NCI-H1092 (cell line): ENCODE measurements at regions not wholly inside any gene's neighbourhood (a gene's known extent, or its start where the extent isn't known, plus 50 kb on each side); places are given as distances from the start of the nearest gene placed in this dataset.
"Not testable (repeated sequence)": the region's sequence is repeated elsewhere in the genome, so short reads cannot be mapped to it uniquely, and the experiment has no call there.

Source experiments
- DNase-seq: peaks from one replicate; lab custom pipeline; 2025; lab: John Stamatoyannopoulos, UW

DNA sequence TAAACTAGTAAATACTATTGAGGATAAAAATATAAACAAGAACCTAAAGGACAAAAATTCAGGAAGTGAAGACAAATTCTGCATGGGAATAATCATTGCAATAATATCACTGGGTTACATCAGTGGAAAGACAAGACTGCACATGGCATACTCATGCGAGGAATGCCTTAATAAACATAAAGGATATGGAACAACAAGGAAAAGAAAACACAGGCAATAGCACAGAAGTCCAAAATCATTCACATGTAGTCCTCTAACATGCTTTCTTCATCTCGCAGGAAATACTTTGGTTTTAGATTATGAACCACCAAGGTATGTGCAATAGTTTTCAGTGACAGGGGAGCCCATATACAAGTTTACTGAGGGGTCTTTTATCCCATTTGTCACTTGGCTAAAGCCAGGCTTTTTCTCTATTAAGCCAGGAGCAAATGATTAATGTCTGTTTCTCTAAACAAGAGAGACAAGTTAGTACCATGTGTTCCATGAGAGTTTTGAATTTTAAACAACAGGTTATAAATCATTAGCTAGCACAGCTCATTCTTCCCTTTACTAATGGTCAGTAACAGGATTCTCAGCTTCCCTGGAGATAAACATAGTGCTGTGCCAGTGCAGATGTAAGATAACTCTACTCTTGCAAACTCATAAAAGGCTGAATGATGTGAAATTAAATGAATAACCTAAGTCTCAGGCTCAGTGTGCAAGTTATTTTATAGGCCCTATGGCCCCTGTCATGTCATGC, 353.6 kb upstream of the FSIP2 start:
- no peak for DNase-seq

GRCh38 chr2:185388226-185388625, 350.4 kb upstream of the FSIP2 start:
- no peak for DNase-seq

DNA sequence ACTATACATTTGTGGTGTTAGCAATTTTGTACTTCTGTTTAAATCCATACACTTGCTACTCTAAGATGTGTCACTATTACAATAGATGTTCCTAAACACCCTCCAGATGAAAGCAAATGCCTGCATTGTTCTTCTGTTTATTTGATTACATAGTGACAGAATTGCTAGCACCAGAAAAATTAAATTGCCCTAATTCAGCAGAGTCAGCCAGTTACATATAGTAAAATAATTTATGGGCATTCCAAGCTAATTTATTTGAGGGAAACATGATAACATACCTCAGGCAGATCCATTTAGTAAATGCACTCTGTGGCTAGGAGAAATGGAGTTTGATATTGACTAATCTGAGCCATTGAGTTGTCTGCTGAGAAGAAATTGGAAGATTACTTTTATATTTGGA, 347.1 kb upstream of the FSIP2 start:
- DNase-seq: no peak

- DNase-seq: no peak
Observed at GRCh38 chr2:185393091-185393490, 345.5 kb upstream of the FSIP2 start.

DNA sequence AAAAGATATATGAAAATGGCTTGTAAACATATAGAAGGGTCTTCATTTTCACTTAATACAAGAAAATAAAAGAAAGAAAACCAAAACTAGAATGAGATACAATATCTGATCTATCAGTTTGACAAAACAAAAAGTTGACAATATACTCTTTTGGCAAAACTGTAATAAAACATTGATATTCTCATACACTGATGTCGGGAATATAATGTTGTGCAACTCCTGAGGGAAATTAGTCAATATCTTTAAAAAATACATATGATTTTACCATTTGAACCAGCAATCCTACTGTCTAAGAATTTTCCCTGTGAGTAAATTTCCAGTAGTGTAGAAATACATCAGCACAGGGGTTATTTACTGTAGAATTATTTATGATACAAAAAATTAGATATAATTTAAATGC, 336.1 kb upstream of the FSIP2 start:
- DNase-seq: no peak

DNA sequence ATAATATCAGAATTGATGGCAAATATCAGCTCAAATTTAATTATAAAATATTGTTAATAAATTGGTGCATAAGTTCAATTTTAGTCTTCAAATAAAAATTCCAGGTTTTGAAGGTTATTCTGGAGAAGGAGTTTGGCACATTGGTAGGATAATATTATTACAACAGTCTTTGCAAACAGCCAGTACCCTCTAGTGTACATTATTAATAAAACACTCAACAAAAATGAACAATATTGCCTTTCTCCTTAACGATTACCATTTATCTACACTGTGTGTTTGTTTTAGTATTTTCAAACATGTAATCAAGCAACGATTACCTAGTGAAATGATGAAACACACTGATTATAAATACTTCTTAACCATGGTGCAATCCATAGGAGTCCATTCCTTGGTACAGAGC, 334.0 kb upstream of the FSIP2 start:
- no peak for DNase-seq

- no peak for DNase-seq
Observed at GRCh38 chr2:185417111-185417510, 321.5 kb upstream of the FSIP2 start.

DNA sequence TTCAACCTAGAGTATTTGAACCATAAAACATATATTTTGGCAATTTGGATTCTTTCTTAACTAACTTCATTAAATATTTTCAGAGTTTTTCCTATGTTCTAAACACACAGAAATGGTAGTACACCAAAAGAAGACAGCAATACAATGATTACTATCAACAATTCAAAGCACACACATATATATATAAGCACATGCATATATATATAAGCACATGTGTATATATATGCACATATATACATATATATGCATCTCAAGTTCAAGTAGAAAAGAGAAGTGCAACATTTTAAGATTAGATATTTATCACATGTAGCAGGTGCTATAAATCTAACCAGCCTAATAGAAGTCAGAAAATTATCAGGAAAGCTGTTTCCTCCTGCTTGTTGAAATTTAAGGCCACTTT, 320.9 kb upstream of the FSIP2 start:
- DNase-seq: no peak

DNA sequence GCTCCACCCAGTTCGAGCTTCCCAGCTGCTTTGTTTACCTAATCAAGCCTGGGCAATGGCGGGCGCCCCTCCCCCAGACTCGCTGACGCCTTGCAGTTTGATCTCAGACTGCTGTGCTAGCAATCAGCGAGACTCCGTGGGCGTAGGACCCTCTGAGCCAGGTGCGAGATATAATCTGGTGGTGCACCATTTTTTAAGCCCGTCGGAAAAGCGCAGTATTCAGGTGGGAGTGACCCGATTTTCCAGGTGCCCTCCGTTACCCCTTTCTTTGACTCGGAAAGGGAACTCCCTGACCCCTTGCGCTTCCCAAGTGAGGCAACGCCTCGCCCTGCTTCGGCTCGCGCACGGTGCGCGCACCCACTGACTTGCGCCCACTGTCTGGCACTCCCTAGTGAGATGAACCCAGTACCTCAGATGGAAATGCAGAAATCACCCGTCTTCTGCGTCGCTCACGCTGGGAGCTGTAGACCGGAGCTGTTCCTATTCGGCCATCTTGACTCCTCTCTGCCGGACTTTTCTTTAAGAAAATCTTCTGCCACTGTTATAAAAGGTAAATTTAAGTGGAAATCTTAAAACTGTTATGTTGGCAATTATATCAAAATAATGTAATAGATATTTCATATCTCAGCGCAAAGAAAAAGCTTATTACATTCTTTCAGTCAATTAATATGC, 313.5 kb upstream of the FSIP2 start:
- not testable (repeated sequence) for DNase-seq

DNA sequence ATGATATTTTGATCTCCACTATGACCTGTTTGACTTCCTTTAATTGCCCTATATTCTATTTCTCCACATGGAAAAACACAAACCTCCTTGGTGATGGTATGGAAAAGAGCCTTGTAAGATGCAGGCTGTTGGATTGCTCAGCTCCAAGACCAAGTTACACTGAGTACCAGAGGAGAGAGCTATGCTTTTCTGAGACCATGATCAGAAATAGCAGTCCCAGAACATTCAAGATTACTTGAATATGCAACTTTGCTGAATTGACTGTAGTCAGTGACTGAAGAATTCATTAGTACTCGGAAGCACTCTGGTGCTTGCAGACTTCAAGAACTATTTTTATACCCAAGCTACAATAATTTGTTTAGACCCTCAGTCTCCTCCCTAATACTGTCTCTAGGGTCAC, 310.6 kb upstream of the FSIP2 start:
- no peak for DNase-seq

GRCh38 chr2:185433824-185434223, 304.8 kb upstream of the FSIP2 start:
- DNase-seq: no peak

DNA sequence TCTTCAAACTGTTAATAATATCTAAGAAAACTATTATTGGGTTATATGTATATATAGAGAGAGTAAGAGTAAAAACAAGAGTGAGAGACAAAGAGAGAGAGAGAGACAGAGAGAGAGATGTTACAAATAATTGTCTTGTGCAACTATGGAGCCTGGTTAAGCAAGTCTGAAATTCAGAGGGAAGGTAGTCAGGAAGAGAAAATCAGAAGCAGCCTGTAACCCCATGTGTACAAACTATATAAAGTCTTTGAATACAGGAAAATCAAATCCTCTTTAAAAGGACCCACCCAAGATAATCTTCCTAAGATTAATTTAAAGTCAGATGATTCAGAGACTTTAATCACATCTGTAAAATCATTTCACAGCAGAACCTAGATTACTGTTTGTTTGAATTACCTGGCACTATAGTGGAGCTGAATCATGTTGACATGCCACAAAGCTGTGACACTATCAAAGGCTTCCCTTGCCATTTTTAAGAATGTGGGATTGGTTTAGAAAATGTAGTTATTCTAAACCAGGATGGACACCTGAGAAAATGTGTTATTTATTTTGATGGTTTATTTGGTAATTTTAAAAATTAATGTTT, 301.7 kb upstream of the FSIP2 start:
- no peak for DNase-seq

DNA sequence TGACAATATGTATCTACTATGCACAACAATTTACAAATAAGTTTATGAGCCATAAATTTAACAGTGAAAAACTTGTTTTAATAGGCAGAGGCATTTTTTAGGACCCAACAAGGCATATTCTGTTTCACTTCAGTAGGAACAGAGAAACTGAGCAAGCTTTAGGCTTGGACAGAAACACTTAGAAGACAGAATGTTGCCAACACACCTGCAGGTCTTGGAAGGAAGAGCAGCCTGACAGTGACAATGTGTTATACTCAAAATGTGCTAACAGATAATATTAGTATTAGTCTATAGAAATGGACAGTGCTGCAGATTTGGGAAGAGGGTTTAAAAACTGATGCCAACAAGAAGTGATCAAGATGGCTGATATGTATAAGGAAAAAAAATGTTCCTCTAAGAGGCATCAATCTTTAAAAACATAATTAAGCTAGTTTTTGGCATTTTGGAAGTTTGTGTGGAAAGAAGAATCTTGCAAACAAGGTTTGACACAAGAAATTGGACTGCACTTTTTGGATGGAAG, 297.1 kb upstream of the FSIP2 start:
- no peak for DNase-seq

- no peak for DNase-seq
Observed at GRCh38 chr2:185456517-185456916, 282.1 kb upstream of the FSIP2 start.

- no peak for DNase-seq
Observed at GRCh38 chr2:185463481-185463880, 275.1 kb upstream of the FSIP2 start.

DNA sequence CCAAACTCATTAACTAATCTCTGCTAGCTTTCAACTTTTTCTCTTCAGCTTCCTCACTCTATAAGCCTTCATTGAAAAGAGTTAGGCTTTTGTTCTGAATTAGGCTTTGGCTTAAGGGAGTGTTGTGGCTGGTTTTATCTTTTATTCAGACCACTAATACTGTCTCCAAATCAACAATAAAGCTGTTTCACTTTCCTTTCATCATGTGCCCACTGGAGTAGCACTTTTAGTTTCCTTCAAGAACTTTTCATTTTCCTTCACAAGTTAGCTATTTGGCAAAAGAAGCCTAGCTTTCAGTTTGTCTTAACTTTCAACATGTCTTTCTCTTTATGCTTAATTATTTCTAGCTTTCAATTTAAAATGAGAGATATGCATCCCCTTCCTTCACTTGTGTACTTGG, 271.7 kb upstream of the FSIP2 start:
- no peak for DNase-seq

DNA sequence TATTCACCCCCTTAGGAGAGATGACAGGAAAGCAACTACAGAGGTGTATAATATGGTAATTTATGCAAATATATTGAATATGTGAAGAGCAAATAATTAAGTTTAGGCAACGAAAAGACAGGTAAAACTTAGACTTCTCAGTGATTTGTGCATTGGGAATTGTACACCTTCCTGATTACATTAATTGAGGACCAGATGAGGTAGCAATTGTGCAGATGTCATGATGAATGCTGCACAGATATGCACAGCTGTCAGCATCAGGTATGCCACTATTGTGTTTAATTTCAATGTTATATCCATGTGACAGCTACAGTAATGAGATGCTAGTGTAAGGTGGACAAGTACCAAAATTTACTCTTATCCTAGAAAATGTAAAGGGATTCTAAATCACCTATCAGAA, 267.2 kb upstream of the FSIP2 start:
- no peak for DNase-seq

- DNase-seq: no peak
Observed at GRCh38 chr2:185472574-185472973, 266.0 kb upstream of the FSIP2 start.

DNA sequence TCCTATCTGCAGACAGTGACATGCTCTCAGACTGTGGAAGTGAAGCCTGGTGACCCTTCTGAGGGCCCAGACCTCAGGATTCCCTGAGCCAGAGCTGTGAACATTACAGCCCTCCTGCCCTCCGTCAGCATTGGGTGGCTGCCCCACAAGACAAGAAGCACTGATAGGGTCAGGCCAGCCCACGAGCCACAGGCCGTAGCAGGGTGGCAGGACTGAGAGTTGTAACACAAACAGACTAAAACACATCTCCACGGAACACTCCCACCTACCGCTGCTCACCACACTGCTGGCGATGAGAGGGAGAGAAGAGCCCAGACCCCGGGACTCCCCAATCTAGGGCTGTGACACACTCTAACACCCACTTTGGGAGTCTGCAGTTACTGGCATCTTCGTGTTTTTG, 264.8 kb upstream of the FSIP2 start:
- DNase-seq: no peak

DNA sequence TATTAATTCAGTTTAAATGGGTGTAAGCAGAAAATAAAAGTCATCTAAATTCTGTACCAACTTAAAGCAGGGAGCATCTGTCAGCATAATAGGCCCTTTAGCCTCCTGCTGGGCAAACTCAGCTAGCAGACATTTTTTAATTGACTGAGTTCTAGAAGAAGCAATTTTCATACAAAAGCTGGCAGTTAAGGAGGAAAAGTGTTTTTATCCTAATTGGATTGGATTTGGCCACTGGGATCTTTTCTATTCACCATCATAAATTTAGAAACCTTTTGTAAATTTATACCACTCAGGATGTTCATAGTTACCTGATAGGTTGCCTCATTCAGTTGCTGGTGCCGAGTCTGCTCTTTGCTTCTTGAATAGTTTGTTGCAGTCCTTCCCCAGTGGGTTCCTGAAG, 262.7 kb upstream of the FSIP2 start:
- peak; percentile 1 for DNase-seq

- DNase-seq: no peak
Observed at GRCh38 chr2:185477452-185477851, 261.2 kb upstream of the FSIP2 start.

DNA sequence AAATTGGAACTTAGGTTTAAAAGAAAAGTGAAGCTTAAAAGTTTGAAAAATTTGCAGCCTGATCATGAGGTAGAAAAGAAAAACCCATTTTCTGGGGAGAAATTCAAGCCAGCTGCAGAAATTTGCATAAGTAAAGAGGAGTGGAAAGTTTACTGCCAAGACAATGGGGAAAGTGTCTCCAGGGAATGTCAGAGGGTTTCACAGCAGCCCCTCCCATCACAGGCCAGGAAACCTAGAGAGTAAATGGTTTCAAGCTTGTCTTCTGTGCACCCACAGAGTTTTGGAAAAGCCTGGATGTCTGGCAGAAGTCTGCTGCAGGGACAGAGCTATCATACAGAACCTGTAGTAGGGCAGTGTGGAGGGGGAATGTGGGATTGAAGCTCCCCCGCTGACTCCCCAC, 254.0 kb upstream of the FSIP2 start:
- no peak for DNase-seq

DNA sequence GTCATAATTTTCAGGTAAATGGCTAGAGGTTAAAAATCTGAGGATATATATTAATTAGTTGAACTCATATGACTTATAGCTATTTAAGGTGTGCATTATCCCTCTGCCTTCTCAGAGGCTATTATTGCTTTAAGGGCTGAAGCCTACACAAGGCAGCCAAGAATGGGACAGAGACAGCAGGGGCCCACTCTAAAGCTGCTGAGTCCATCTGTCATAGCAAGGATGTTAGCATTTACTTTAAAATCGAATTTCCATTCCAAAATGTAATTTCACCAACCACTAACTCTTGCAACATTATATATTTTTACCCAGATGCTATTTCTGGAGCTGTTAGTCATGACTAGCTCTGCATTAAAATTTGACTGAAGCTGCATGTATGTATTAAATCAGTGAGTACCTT, 236.3 kb upstream of the FSIP2 start:
- DNase-seq: no peak
